NCI-H774 (cell line): ENCODE measurements at regions not wholly inside any gene's neighbourhood (a gene's known extent, or its start where the extent isn't known, plus 50 kb on each side); places are given as distances from the start of the nearest gene placed in this dataset.
"Not testable (repeated sequence)": the region's sequence is repeated elsewhere in the genome, so short reads cannot be mapped to it uniquely, and the experiment has no call there.

Source experiments
- DNase-seq: peaks from one replicate; lab custom pipeline; 2025; lab: John Stamatoyannopoulos, UW

- DNase-seq, result no peak
Observed at GRCh38 chr13:47696674-47697073, 304.4 kb downstream of the SUCLA2 start.

GRCh38 chr13:47687577-47687976, 313.5 kb downstream of the SUCLA2 start:
- no peak for DNase-seq

GRCh38 chr13:47685156-47685555, 315.9 kb downstream of the SUCLA2 start:
- not testable (repeated sequence) for DNase-seq

GRCh38 chr13:47680748-47681147, 320.3 kb downstream of the SUCLA2 start:
- no peak for DNase-seq

GRCh38 chr13:47679401-47679800, 321.7 kb downstream of the SUCLA2 start:
- DNase-seq, result no peak

- DNase-seq, result no peak
Observed at GRCh38 chr13:47678201-47678968, 322.7 kb downstream of the SUCLA2 start.

- no peak for DNase-seq
Observed at GRCh38 chr13:47675871-47676270, 325.2 kb downstream of the SUCLA2 start.

GRCh38 chr13:47673009-47673850, 327.8 kb downstream of the SUCLA2 start:
- no peak for DNase-seq

GRCh38 chr13:47672245-47673008, 328.6 kb downstream of the SUCLA2 start:
- DNase-seq, result no peak

- no peak for DNase-seq
Observed at GRCh38 chr13:47671776-47672175, 329.3 kb downstream of the SUCLA2 start.

- no peak for DNase-seq
Observed at GRCh38 chr13:47665043-47665442, 336.0 kb downstream of the SUCLA2 start.

GRCh38 chr13:47661076-47661475, 340.0 kb downstream of the SUCLA2 start:
- DNase-seq, result no peak

GRCh38 chr13:47656651-47657050, 344.4 kb downstream of the SUCLA2 start:
- no peak for DNase-seq

GRCh38 chr13:47650209-47650608, 350.9 kb downstream of the SUCLA2 start:
- no peak for DNase-seq

- DNase-seq, result no peak
Observed at GRCh38 chr13:47647001-47647400, 354.1 kb downstream of the SUCLA2 start.

GRCh38 chr13:47646298-47646697, 354.8 kb downstream of the SUCLA2 start:
- DNase-seq, result no peak

GRCh38 chr13:47639738-47640447, 361.2 kb downstream of the SUCLA2 start:
- DNase-seq, result no peak

- DNase-seq, result no peak
Observed at GRCh38 chr13:47638627-47639026, 362.4 kb downstream of the SUCLA2 start.

- DNase-seq, result no peak
Observed at GRCh38 chr13:47632311-47632710, 368.8 kb downstream of the SUCLA2 start.

- DNase-seq, result no peak
Observed at GRCh38 chr13:47628666-47629065, 372.4 kb downstream of the SUCLA2 start.

GRCh38 chr13:47623862-47624261, 377.2 kb downstream of the SUCLA2 start:
- DNase-seq, result no peak

GRCh38 chr13:47621931-47622330, 379.1 kb downstream of the SUCLA2 start:
- no peak for DNase-seq
